ENCODE measurements at regions not wholly inside any gene's neighbourhood (a gene's known extent, or its start where the extent isn't known, plus 50 kb on each side); places are given as distances from the start of the nearest gene placed in this dataset.

DNA sequence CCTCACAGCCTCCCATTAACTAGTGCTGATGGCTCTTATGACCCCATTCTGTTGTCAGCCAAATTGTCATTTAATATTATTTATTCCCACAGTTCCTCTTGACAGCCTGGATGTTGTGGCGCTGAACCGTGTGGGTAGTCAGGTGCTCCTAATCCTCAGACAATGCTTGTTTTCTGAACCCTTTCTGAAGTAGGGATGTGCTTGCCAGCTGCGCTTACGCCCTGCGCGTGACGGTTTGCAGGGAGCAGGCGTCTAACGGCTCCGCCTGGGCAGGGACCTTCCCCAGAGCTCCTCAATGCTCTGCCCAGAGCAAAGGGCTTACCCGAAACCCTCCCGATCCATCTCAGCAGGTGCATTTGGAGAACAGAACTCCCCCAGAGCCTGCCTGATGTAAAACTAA, 358.2 kb upstream of the MYT1L start:
- TF ChIP-seq YY1 (IDR thresholded peaks at IDR 0.05; ENCODE audit: insufficient read depth, insufficient read length): no peak
- no peak for TF ChIP-seq ZNF274 (IDR thresholded peaks at IDR 0.05; ENCODE audit: low read depth, low read length)

Data from NT2/D1 (cell line).